ENCODE measurements at regions not wholly inside any gene's neighbourhood (a gene's known extent, or its start where the extent isn't known, plus 50 kb on each side); places are given as distances from the start of the nearest gene placed in this dataset.

DNA sequence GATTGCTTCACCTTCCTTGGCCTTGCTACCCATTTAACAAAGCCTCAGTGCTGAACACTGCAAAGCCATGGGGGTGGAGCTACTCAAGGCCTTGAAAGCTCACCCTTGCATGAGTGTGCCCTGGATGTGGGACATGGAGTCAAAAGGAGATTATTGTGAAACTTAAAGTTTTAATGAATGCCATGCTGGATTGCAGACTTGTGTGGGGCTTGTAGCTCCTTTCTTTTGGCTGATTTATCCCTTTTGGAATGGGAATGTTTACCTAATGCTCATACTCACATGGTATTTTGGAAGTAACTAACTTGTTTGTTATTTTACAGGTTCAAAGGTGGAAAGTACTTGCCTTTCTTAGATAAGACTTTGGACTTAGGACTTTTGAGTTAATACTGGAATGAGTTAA, 538.5 kb upstream of the NECTIN3 start:
- TF ChIP-seq POLR2A (IDR thresholded peaks at IDR 0.05; ENCODE audit: low read depth, low read length) (no peak), TAF1 (IDR thresholded peaks at IDR 0.05; ENCODE audit: borderline replicate concordance, low read depth, low read length) (no peak), POLR2AphosphoS5 (IDR thresholded peaks at IDR 0.05; ENCODE audit: low read depth, low read length) (no peak)

Measured in GM12892 (cell line).